B cell (primary cell): ENCODE measurements at regions not wholly inside any gene's neighbourhood (a gene's known extent, or its start where the extent isn't known, plus 50 kb on each side); places are given as distances from the start of the nearest gene placed in this dataset.

Experiments used
- ATAC-seq: fragments of 200-7000 bp; cut with Tn5 transposase; one replicate; pipeline ENCODE4 v1.10.0; 2021; ENCODE audit warnings: low read depth, mild to moderate bottlenecking, moderate number of reproducible peaks, moderate library complexity
- CTCF ChIA-PET: fragments of 350-600 bp; sonication (Branson Sonifier 250); formaldehyde crosslinking; loops from one replicate; lab custom pipeline; 2021; ENCODE audit warnings: antibody characterized with exemption, inconsistent platforms; lab: Charles Lee
- POLR2A ChIA-PET: fragments of 350-600 bp; sonication (Branson Sonifier 250); formaldehyde crosslinking; loops from one replicate; lab custom pipeline; 2021; ENCODE audit warnings: antibody characterized with exemption; lab: Charles Lee
- DNase-seq: peaks from one replicate; pipeline ENCODE4 v3.0.0; 2013
- H2AFZ ChIP-seq: 2 replicates; pipeline ENCODE4 v1.6.1; 2012; ENCODE audit warnings: mild to moderate bottlenecking, low read depth, low read length; ENCODE audit not compliant: insufficient read depth, poor library complexity, severe bottlenecking
- H3K27ac ChIP-seq, 2 donors: 1 replicate in 1 of 2; 2 replicates in 1 of 2; pipeline ENCODE4 v1.5.1; 2012 to 2013; ENCODE audit warnings: low read length in 2 of 2, mild to moderate bottlenecking in 2 of 2, moderate library complexity in 1 of 2
- H3K27me3 ChIP-seq, 4 experiments: fragments of 200-600 bp in 1 of 4; sonication (generic) in 1 of 4; replicated peaks in 1 of 4; 1 replicate in 2 of 4; 2 replicates in 2 of 4; pipeline versions ENCODE4 v1.6.1 to v1.7.0; 2013 to 2016; ENCODE audit warnings: low read length in 3 of 4, mild to moderate bottlenecking in 2 of 4, mixed read lengths in 1 of 4, moderate library complexity in 1 of 4; ENCODE audit not compliant: insufficient read depth in 4 of 4, control insufficient read depth in 3 of 4; ENCODE audit errors: control extremely low read depth in 1 of 4
- H3K36me3 ChIP-seq, 2 experiments: replicated peaks in 1 of 2; 1 replicate in 1 of 2; 2 replicates in 1 of 2; pipeline versions ENCODE4 v1.6.1 to v1.7.1; 2013; ENCODE audit warnings: low read length in 1 of 2; ENCODE audit not compliant: insufficient read depth in 2 of 2, control insufficient read depth in 1 of 2; ENCODE audit errors: control extremely low read depth in 1 of 2, extremely low read depth in 1 of 2
- H3K4me1 ChIP-seq, 2 donors: fragments of 200-600 bp in 1 of 2; sonication (generic) in 1 of 2; 1 replicate in 1 of 2; 2 replicates in 1 of 2; pipeline versions ENCODE4 v1.5.1 to v1.6.1; 2013 to 2017; ENCODE audit warnings: low read length in 2 of 2; ENCODE audit not compliant: control insufficient read depth in 2 of 2, insufficient read depth in 2 of 2
- H3K4me2 ChIP-seq: replicated peaks from 2 replicates; pipeline ENCODE3; 2012; ENCODE audit warnings: mild to moderate bottlenecking, low read depth, low read length; ENCODE audit not compliant: poor library complexity, severe bottlenecking
- H3K4me3 ChIP-seq, 5 experiments: fragments of 200-600 bp in 1 of 5; sonication (generic) in 1 of 5; 1 replicate in 3 of 5; 2 replicates in 2 of 5; pipeline versions ENCODE4 v1.5.1 to v1.7.0; 2011 to 2016; ENCODE audit warnings: low read length in 4 of 5, mild to moderate bottlenecking in 4 of 5, low read depth in 2 of 5, control low read depth in 1 of 5, moderate library complexity in 1 of 5; ENCODE audit not compliant: insufficient read depth in 1 of 5; ENCODE audit errors: control extremely low read depth in 1 of 5, extremely low read depth in 1 of 5
- H3K79me2 ChIP-seq: fragments of 200-600 bp; sonication (generic); one replicate; pipeline ENCODE4 v1.6.0; 2016; ENCODE audit warnings: low read length; ENCODE audit not compliant: control insufficient read depth, insufficient read depth
- H3K9ac ChIP-seq: fragments of 200-600 bp; sonication (generic); 2 replicates; pipeline ENCODE4 v1.6.1; 2017; ENCODE audit warnings: mild to moderate bottlenecking, low read length, moderate library complexity
- H3K9me3 ChIP-seq, 3 donors: one replicate each; pipeline versions ENCODE4 v1.6.1 to v1.7.1; 2013; ENCODE audit warnings: low read length in 2 of 3; ENCODE audit not compliant: control insufficient read depth in 2 of 3, insufficient read depth in 1 of 3; ENCODE audit errors: control extremely low read depth in 1 of 3
- H4K20me1 ChIP-seq: 2 replicates; pipeline ENCODE4 v1.6.0; 2012; ENCODE audit warnings: mild to moderate bottlenecking, low read length; ENCODE audit not compliant: insufficient read depth, control insufficient read depth, poor library complexity, severe bottlenecking
- H3K27ac Mint-ChIP-seq: one replicate; pipeline ENCODE4 v1.8.0; 2021; ENCODE audit warnings: mixed read lengths
- H3K27me3 Mint-ChIP-seq: one replicate; pipeline ENCODE4 v1.8.0; 2021; ENCODE audit warnings: mixed read lengths
- H3K4me1 Mint-ChIP-seq: one replicate; pipeline ENCODE4 v1.8.0; 2021; ENCODE audit warnings: mixed read lengths
- H3K4me3 Mint-ChIP-seq: one replicate; pipeline ENCODE4 v1.8.0; 2021; ENCODE audit warnings: mixed read lengths
- H3K9me3 Mint-ChIP-seq: one replicate; pipeline ENCODE4 v1.8.0; 2022; ENCODE audit warnings: mixed read lengths; ENCODE audit not compliant: insufficient read depth
- EZH2 ChIP-seq: IDR thresholded peaks from 2 replicates; pipeline ENCODE4 v1.6.1; 2012; ENCODE audit warnings: borderline replicate concordance, low read depth, mild to moderate bottlenecking, moderate library complexity, low read length; ENCODE audit not compliant: insufficient read depth, poor library complexity, severe bottlenecking
- WGBS: methylation state at CpG from one replicate; pipeline ENCODE4 v1.1.5; 2013; ENCODE audit warnings: missing lambda C conversion rate; ENCODE audit not compliant: insufficient coverage; 5-methylcytosine and 5-hydroxymethylcytosine counted together
- intact Hi-C: fragments of 100-400 bp; cut with micrococcal nuclease; formaldehyde crosslinking; loops from one replicate; pipeline ENCODE4 v1.10.0; 2022
- TF ChIP-seq, protein P1 (sequence below): fragments of 200-600 bp; IDR thresholded peaks from one replicate; pipeline ENCODE4 v1.8.0; 2022; ENCODE audit warnings: antibody characterized with exemption, mild to moderate bottlenecking

DNA sequence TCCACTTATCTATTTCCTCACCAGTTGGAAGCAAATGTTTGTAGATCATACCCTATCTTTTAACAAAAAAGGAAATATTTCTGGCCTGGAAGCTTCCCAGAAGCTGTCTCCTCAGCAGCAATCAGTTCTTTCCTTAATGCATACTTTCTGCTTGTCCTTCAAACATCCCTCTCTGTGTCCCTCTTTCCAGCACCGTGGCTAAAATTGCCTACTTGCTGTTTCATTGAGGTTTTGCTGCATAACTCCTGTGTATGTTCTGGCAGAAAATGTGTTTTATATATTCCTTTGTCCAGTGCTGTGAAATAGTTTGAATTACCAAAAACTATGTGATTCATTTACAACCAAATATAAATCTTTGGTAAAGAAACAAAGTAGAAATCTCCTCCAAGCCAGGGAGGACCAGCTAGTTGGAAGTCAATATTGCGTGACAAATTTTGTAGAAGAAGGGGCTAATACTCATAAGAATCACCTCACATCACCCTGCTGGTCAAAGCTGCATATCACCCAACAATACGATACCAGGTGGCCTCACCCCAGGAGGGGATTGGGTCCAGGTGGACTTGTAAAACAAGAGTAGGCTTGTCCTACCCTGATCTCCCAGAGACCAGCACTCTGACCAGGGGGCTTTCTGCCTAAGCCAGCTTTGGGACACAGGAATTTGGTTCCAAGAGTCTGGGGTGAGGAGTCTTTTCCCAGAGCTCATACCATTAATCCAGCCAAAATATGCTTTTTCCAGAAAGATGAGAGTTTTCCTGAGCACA, 198.4 kb upstream of the SNX2 start:
- no peak overlapping the region for H3K4me3 Mint-ChIP-seq
- Histone ChIP-seq H3K9me3 (no peaks in the 10 kb centered on the region), H3K4me1 (no peaks in the 10 kb centered on the region), H3K79me2 (no peaks in the 10 kb centered on the region), H3K27ac (no peak overlapping the region), H3K4me3 (no peak overlapping the region), H3K27me3 (no peaks in the 10 kb centered on the region), H3K36me3 (no peaks in the 10 kb centered on the region), H4K20me1 (no peaks in the 10 kb centered on the region), H3K4me2 (no peak overlapping the region), H2AFZ (no peak overlapping the region), H3K9ac (no peak overlapping the region)
- no peaks in the 10 kb centered on the region for H3K9me3 Mint-ChIP-seq
- peaks cover 3% of the 10 kb centered on the region for H3K4me1 Mint-ChIP-seq
- H3K27me3 Mint-ChIP-seq = peaks cover 5% of the 10 kb centered on the region
- H3K27ac Mint-ChIP-seq = no peak overlapping the region
- CTCF ChIA-PET = interaction anchor here (0.7 to 1.2 kb wide), 2 partner anchors 10 to 60 kb away, joined by 3 read pairs; no protein-coding TSS in a partner anchor
- POLR2A ChIA-PET = no interaction called here
- no CpG with 5 or more reads among the region's 3 CpGs for WGBS
- no peak for TF ChIP-seq EZH2
- TF ChIP-seq, protein P1, sequence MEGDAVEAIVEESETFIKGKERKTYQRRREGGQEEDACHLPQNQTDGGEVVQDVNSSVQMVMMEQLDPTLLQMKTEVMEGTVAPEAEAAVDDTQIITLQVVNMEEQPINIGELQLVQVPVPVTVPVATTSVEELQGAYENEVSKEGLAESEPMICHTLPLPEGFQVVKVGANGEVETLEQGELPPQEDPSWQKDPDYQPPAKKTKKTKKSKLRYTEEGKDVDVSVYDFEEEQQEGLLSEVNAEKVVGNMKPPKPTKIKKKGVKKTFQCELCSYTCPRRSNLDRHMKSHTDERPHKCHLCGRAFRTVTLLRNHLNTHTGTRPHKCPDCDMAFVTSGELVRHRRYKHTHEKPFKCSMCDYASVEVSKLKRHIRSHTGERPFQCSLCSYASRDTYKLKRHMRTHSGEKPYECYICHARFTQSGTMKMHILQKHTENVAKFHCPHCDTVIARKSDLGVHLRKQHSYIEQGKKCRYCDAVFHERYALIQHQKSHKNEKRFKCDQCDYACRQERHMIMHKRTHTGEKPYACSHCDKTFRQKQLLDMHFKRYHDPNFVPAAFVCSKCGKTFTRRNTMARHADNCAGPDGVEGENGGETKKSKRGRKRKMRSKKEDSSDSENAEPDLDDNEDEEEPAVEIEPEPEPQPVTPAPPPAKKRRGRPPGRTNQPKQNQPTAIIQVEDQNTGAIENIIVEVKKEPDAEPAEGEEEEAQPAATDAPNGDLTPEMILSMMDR = no peak
- intact Hi-C loops = no loop called here
- DNase-seq (no peak), ATAC-seq (no peak)

GRCh38 chr5:122581629-122582028, 193.3 kb upstream of the SNX2 start:
- CTCF ChIA-PET = no interaction called here
- H3K4me2 ChIP-seq = no peak overlapping the region
- Mint-ChIP-seq H3K9me3 (no peaks in the 10 kb centered on the region), H3K4me1 (peaks cover 11% of the 10 kb centered on the region), H3K4me3 (no peak overlapping the region), H3K27ac (no peak overlapping the region), H3K27me3 (peaks cover 12% of the 10 kb centered on the region)
- H3K4me1 ChIP-seq = peaks cover 0 to 9% of the 10 kb centered on the region in 2 donors
- no peaks in the 10 kb centered on the region for H3K79me2 ChIP-seq
- WGBS = 95% methylated on average over 4 of the region's 7 CpGs
- no peaks in the 10 kb centered on the region for H3K9me3 ChIP-seq
- ATAC-seq = no peak
- H3K27me3 ChIP-seq = no peaks in the 10 kb centered on the region
- H3K9ac ChIP-seq = no peak overlapping the region
- H3K27ac ChIP-seq = no peak overlapping the region
- POLR2A ChIA-PET = no interaction called here
- no peaks in the 10 kb centered on the region for H3K36me3 ChIP-seq
- intact Hi-C loops = no loop called here
- H4K20me1 ChIP-seq = no peaks in the 10 kb centered on the region
- no peak overlapping the region for H3K4me3 ChIP-seq
- TF ChIP-seq EZH2 = no peak
- TF ChIP-seq, protein P1 = no peak
- no peak for DNase-seq
- H2AFZ ChIP-seq = no peak overlapping the region
